ENCODE measurements at regions not wholly inside any gene's neighbourhood (a gene's known extent, or its start where the extent isn't known, plus 50 kb on each side); places are given as distances from the start of the nearest gene placed in this dataset.

GRCh38 chr6:14270142-14270893 is 152.7 kb downstream of the CD83 start:
- H3K4me3 ChIP-seq (ENCODE audit: low read length): no peak overlapping the region
- no peak for DNase-seq (ENCODE audit: low read depth)
- TF ChIP-seq, protein P1, sequence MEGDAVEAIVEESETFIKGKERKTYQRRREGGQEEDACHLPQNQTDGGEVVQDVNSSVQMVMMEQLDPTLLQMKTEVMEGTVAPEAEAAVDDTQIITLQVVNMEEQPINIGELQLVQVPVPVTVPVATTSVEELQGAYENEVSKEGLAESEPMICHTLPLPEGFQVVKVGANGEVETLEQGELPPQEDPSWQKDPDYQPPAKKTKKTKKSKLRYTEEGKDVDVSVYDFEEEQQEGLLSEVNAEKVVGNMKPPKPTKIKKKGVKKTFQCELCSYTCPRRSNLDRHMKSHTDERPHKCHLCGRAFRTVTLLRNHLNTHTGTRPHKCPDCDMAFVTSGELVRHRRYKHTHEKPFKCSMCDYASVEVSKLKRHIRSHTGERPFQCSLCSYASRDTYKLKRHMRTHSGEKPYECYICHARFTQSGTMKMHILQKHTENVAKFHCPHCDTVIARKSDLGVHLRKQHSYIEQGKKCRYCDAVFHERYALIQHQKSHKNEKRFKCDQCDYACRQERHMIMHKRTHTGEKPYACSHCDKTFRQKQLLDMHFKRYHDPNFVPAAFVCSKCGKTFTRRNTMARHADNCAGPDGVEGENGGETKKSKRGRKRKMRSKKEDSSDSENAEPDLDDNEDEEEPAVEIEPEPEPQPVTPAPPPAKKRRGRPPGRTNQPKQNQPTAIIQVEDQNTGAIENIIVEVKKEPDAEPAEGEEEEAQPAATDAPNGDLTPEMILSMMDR (IDR thresholded peaks at IDR 0.05; ENCODE audit: insufficient read depth, low read depth, low read length, missing control alignments): no peak

GRCh38 chr6:14270925-14271788 is 153.6 kb downstream of the CD83 start:
- no peak overlapping the region for H3K4me3 ChIP-seq (ENCODE audit: low read length)
- peak; percentile 100 for DNase-seq (ENCODE audit: low read depth)
- TF ChIP-seq, protein P1 (IDR thresholded peaks at IDR 0.05; ENCODE audit: insufficient read depth, low read depth, low read length, missing control alignments): peak; percentile 44

DNA sequence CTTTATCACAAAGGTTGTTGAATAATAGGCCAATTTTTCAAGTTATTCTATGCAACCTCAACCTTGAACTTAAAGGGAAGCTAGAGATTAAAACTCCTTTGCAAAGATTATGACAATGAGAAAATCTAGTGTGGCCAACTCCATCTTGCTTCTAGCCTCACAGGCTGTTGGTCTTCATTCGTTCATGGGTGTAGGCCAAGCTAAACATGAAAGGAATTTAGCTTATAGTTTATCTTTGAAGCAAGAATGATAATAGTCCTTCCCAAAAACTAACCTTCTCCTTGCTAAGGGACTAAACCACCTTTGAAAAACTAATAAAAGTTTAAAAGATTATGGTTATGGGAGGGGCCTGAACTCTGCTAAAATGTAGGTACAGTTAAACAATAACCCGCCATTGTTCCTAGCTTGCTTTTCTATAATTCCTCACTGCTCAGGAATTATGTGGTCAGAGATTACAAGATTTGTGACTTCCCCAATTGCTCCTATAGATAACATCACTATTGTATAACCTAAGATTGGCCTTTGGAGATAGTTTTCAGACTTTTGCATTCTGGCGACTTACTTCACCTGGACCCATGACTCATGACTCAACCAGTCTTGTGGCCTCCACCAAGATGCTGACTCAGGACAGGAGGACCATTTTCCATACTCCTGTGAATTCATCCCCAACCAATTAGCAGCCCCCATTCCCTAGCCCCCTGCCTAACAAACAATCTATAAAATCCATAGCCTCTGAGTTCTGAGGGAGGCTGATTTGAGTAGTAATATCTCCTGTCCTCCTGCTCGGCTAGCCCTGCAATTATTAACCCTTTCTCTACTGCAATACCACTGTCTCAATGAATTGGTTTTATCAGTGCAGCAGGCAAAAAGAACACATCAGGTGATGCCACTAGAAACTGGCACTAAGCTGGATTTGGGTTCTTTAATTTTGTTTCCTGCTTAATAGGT is 154.5 kb downstream of the CD83 start:
- peak; percentile 86 for DNase-seq (ENCODE audit: low read depth)
- TF ChIP-seq, protein P1 (IDR thresholded peaks at IDR 0.05; ENCODE audit: insufficient read depth, low read depth, low read length, missing control alignments): no peak
- H3K4me3 ChIP-seq (ENCODE audit: low read length): no peak overlapping the region

DNA sequence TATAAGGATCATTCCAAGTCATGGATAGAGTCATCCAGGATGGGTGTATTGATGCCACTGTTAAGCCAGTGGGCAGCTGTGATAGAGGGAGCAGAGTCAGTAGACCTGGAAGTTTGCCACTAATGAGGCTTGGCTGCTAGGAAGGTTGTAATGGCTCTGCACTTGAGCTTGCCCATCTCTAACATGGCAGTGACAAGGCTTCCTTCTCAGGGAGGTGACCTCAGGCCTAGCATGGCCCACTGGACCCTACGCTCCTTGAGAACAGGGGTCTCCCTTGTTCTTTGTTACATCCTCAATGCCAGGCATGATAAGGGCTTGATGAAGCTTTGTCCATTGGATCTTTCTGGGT is 155.1 kb downstream of the CD83 start:
- DNase-seq (ENCODE audit: low read depth): no peak
- no peak overlapping the region for H3K4me3 ChIP-seq (ENCODE audit: low read length)
- TF ChIP-seq, protein P1 (IDR thresholded peaks at IDR 0.05; ENCODE audit: insufficient read depth, low read depth, low read length, missing control alignments): no peak

- TF ChIP-seq, protein P1 (IDR thresholded peaks at IDR 0.05; ENCODE audit: insufficient read depth, low read depth, low read length, missing control alignments): no peak
- no peak for DNase-seq (ENCODE audit: low read depth)
- H3K4me3 ChIP-seq (ENCODE audit: low read length): no peak overlapping the region
Measured at GRCh38 chr6:14273191-14273590, 155.6 kb downstream of the CD83 start.

DNA sequence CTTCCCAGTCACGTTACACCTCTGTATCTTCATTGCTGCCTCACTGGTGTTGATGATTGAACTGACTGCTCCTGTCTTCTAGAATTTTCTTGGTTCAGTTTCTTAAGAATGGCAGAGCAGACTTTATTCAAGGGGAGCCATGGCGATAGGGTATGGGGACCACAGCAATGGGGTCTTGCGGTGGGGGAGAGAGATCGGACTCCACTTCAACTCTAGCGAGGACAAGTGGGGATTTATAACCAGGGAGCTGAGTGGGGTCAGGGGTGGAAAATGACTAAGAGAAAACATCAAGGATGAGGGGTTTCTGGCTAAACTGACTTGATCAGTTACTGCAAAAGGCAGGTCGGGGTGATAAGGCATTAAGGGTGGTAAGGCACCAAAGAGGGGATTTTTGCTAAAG is 156.4 kb downstream of the CD83 start:
- no peak for DNase-seq (ENCODE audit: low read depth)
- TF ChIP-seq, protein P1 (IDR thresholded peaks at IDR 0.05; ENCODE audit: insufficient read depth, low read depth, low read length, missing control alignments): no peak
- no peak overlapping the region for H3K4me3 ChIP-seq (ENCODE audit: low read length)
